ENCODE measurements at regions not wholly inside any gene's neighbourhood (a gene's known extent, or its start where the extent isn't known, plus 50 kb on each side); places are given as distances from the start of the nearest gene placed in this dataset.

GRCh38 chr6:6908121-6908520, 199.6 kb upstream of the RREB1 start:
- no peak for ATAC-seq
- TF ChIP-seq ISL1 (CRISPR knock-in tag; IDR thresholded peaks at IDR 0.05): no peak
- no peak for TF ChIP-seq BACH2 (CRISPR knock-in tag; IDR thresholded peaks at IDR 0.05; ENCODE audit: borderline replicate concordance)
- no peak for TF ChIP-seq ESRRG (CRISPR knock-in tag; IDR thresholded peaks at IDR 0.05)
- TF ChIP-seq SNAI2 (CRISPR knock-in tag; IDR thresholded peaks at IDR 0.05): no peak
- TF ChIP-seq ZNF8 (CRISPR knock-in tag; IDR thresholded peaks at IDR 0.05): no peak
- TF ChIP-seq ARNTL (CRISPR knock-in tag; IDR thresholded peaks at IDR 0.05; ENCODE audit: borderline replicate concordance, low read depth): no peak
- TF ChIP-seq POU6F1 (CRISPR knock-in tag; IDR thresholded peaks at IDR 0.05; ENCODE audit: borderline replicate concordance, low read depth): no peak
- no peak for TF ChIP-seq TSHZ2 (CRISPR knock-in tag; IDR thresholded peaks at IDR 0.05)
- no peak for TF ChIP-seq CSDC2 (CRISPR knock-in tag; IDR thresholded peaks at IDR 0.05)
- TF ChIP-seq ZFP30 (CRISPR knock-in tag; IDR thresholded peaks at IDR 0.05): no peak
- no peak for TF ChIP-seq CSRNP3 (CRISPR knock-in tag; IDR thresholded peaks at IDR 0.05)
- TF ChIP-seq RARB (CRISPR knock-in tag; IDR thresholded peaks at IDR 0.05): no peak
- no peak for TF ChIP-seq ZC3H10 (CRISPR knock-in tag; IDR thresholded peaks at IDR 0.05)
- no peak for TF ChIP-seq OSR1 (CRISPR knock-in tag; IDR thresholded peaks at IDR 0.05)

GRCh38 chr6:6909111-6909510, 198.7 kb upstream of the RREB1 start:
- no peak for ATAC-seq
- no peak for TF ChIP-seq CREB5 (CRISPR knock-in tag; IDR thresholded peaks at IDR 0.05; ENCODE audit: low read depth)
- TF ChIP-seq SNAI2 (CRISPR knock-in tag; IDR thresholded peaks at IDR 0.05): no peak
- TF ChIP-seq ZFP3 (CRISPR knock-in tag; IDR thresholded peaks at IDR 0.05): no peak

- no peak for ATAC-seq
- TF ChIP-seq POU6F1 (CRISPR knock-in tag; IDR thresholded peaks at IDR 0.05; ENCODE audit: borderline replicate concordance, low read depth): no peak
- no peak for TF ChIP-seq ESRRG (CRISPR knock-in tag; IDR thresholded peaks at IDR 0.05)
- TF ChIP-seq GLIS3 (CRISPR knock-in tag; IDR thresholded peaks at IDR 0.05): no peak
- no peak for TF ChIP-seq PPARA (CRISPR knock-in tag; IDR thresholded peaks at IDR 0.05; ENCODE audit: borderline replicate concordance)
- TF ChIP-seq PATZ1 (CRISPR knock-in tag; IDR thresholded peaks at IDR 0.05; ENCODE audit: borderline replicate concordance): no peak
- TF ChIP-seq TSHZ2 (CRISPR knock-in tag; IDR thresholded peaks at IDR 0.05): no peak
- TF ChIP-seq TCF4 (CRISPR knock-in tag; IDR thresholded peaks at IDR 0.05; ENCODE audit: borderline replicate concordance): no peak
- no peak for TF ChIP-seq CSDC2 (CRISPR knock-in tag; IDR thresholded peaks at IDR 0.05)
- no peak for TF ChIP-seq ZC3H10 (CRISPR knock-in tag; IDR thresholded peaks at IDR 0.05)
- no peak for TF ChIP-seq ZNF70 (CRISPR knock-in tag; IDR thresholded peaks at IDR 0.05)
- no peak for TF ChIP-seq CREB5 (CRISPR knock-in tag; IDR thresholded peaks at IDR 0.05; ENCODE audit: low read depth)
- no peak for TF ChIP-seq OSR1 (CRISPR knock-in tag; IDR thresholded peaks at IDR 0.05)
- no peak for TF ChIP-seq TOX (CRISPR knock-in tag; IDR thresholded peaks at IDR 0.05; ENCODE audit: borderline replicate concordance)
Measured at GRCh38 chr6:6910734-6911295, 196.9 kb upstream of the RREB1 start.

All from SK-N-SH treated with all-trans-retinoic acid at 6 μM for 48 hours (cell line).